ENCODE measurements at regions not wholly inside any gene's neighbourhood (a gene's known extent, or its start where the extent isn't known, plus 50 kb on each side); places are given as distances from the start of the nearest gene placed in this dataset.

DNA sequence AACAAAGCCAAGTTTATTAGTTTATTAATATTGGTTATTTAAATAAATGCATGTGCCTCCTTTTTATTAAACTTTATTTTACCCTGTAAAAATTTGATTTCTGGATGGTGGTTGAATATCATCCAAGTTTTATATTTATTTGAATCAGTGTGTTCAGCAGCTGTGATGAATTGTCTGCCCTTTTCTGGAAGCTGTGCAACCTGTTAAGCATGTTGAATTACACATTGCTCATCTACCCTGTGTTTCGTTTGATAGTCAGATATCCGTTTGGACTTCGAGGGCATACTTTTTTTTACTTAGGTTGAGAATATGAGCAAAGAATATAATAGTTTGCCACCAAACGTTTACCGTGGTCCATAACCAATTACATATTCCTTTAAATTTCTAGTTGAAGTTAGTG is 95.8 kb upstream of the TENM3 start:
- TF ChIP-seq POLR2AphosphoS5 (IDR thresholded peaks at IDR 0.05; ENCODE audit: low read depth, low read length) (no peak), TAF1 (IDR thresholded peaks at IDR 0.05; ENCODE audit: borderline replicate concordance, low read depth, low read length) (no peak), POLR2A (IDR thresholded peaks at IDR 0.05; ENCODE audit: low read depth, low read length) (no peak)
